ENCODE measurements at regions not wholly inside any gene's neighbourhood (a gene's known extent, or its start where the extent isn't known, plus 50 kb on each side); places are given as distances from the start of the nearest gene placed in this dataset.

DNA sequence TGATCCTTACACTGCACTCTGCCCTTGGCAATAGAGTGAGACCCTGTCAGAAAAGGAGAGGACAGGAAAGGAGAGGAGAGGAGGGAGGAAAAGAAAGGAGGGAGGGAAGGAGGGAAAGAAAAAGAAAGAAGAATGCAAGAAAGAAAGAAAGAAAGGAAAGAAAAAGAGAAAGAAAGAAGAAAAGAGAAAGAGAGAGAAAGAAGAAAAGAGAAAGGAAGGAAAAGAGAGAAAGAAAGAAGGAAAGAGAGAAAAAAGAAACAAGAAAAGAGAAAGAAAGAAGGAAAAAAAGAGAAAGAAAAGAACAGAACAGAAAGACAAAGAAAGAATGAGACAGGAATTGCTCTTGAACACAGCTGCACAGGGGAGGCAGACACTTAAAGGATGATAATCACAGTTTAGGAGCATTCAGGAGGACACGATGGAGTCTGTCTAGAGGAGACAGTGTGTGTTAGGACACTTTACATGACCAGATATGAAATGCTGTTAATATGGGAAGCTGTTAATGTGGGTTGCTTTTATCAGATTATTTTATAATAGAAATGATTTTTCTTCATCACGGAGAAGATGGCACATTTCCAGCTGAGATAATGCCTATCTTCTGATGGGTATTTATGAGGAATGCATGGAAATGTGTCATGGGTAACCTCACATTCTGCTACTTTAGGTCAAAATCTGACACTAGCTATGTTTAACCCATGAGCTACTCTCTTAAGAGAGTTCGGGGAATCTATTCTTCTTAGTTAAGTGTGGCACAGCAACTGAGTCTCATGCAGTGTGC is 160.5 kb downstream of the BAMBI start:
- TF ChIP-seq, protein P1, sequence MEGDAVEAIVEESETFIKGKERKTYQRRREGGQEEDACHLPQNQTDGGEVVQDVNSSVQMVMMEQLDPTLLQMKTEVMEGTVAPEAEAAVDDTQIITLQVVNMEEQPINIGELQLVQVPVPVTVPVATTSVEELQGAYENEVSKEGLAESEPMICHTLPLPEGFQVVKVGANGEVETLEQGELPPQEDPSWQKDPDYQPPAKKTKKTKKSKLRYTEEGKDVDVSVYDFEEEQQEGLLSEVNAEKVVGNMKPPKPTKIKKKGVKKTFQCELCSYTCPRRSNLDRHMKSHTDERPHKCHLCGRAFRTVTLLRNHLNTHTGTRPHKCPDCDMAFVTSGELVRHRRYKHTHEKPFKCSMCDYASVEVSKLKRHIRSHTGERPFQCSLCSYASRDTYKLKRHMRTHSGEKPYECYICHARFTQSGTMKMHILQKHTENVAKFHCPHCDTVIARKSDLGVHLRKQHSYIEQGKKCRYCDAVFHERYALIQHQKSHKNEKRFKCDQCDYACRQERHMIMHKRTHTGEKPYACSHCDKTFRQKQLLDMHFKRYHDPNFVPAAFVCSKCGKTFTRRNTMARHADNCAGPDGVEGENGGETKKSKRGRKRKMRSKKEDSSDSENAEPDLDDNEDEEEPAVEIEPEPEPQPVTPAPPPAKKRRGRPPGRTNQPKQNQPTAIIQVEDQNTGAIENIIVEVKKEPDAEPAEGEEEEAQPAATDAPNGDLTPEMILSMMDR (IDR thresholded peaks at IDR 0.05), result no peak
- no peak for TF ChIP-seq POLR2A (IDR thresholded peaks at IDR 0.05)

All from tibial nerve (tissue), 3 donors.